ENCODE measurements at regions not wholly inside any gene's neighbourhood (a gene's known extent, or its start where the extent isn't known, plus 50 kb on each side); places are given as distances from the start of the nearest gene placed in this dataset.

GRCh38 chr21:41011098-41011731 is 156.7 kb upstream of the BACE2 start:
- no peak overlapping the region for H3K4me3 ChIP-seq (ENCODE audit: low read length in 2 of 2)
- H3K27ac ChIP-seq (ENCODE audit: low read length) = no peak overlapping the region
- no peak overlapping the region for H3K9ac ChIP-seq (ENCODE audit: low read length in 2 of 2)
- no peaks in the 10 kb centered on the region for H3K36me3 ChIP-seq (ENCODE audit: control insufficient read depth in 2 of 2, insufficient read depth in 2 of 2, low read length in 2 of 2)
- no peaks in the 10 kb centered on the region for H3K27me3 ChIP-seq (ENCODE audit: control insufficient read depth in 1 of 2, insufficient read depth in 2 of 2, low read length in 2 of 2)
- peaks cover 0 to 2% of the 10 kb centered on the region in 2 donors for H3K9me3 ChIP-seq (ENCODE audit: control insufficient read depth in 2 of 2, low read length in 2 of 2)
- no peaks in the 10 kb centered on the region for H3K4me1 ChIP-seq (ENCODE audit: control insufficient read depth, insufficient read depth, low read length)

DNA sequence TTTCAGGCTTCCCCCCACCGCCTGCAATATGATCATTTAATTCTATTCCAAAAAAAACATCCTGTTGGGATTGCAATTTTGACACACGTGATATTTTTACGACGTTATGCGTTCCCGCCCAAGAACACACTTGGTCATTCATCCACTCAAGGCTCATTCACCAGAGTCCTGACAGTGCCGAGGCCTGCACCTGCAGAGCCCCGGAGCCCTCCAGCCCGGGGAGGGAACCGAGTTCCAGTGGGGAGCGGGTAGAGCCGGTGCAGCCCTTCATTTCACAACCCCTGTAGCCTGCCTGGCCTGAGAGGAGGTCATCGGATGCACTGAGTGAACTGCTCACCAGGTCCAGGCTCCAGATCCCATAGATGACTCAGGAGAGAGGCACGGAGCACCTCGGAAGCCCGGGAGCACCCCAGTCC is 156.0 kb upstream of the BACE2 start:
- no peaks in the 10 kb centered on the region for H3K4me1 ChIP-seq (ENCODE audit: control insufficient read depth, insufficient read depth, low read length)
- no peak overlapping the region for H3K4me3 ChIP-seq (ENCODE audit: low read length in 2 of 2)
- no peaks in the 10 kb centered on the region for H3K27me3 ChIP-seq (ENCODE audit: control insufficient read depth in 1 of 2, insufficient read depth in 2 of 2, low read length in 2 of 2)
- no peak overlapping the region for H3K27ac ChIP-seq (ENCODE audit: low read length)
- H3K9ac ChIP-seq (ENCODE audit: low read length in 2 of 2) = no peak overlapping the region
- peaks cover 0 to 2% of the 10 kb centered on the region in 2 donors for H3K9me3 ChIP-seq (ENCODE audit: control insufficient read depth in 2 of 2, low read length in 2 of 2)
- no peaks in the 10 kb centered on the region for H3K36me3 ChIP-seq (ENCODE audit: control insufficient read depth in 2 of 2, insufficient read depth in 2 of 2, low read length in 2 of 2)

- H3K36me3 ChIP-seq (ENCODE audit: control insufficient read depth in 2 of 2, insufficient read depth in 2 of 2, low read length in 2 of 2) = no peaks in the 10 kb centered on the region
These were observed 155.5 kb upstream of the BACE2 start for GRCh38 chr21:41012425-41012824.

GRCh38 chr21:41016472-41016871 is 151.5 kb upstream of the BACE2 start:
- H3K36me3 ChIP-seq (ENCODE audit: control insufficient read depth in 2 of 2, insufficient read depth in 2 of 2, low read length in 2 of 2) = no peaks in the 10 kb centered on the region
- no peak overlapping the region for H3K9ac ChIP-seq (ENCODE audit: low read length in 2 of 2)
- no peaks in the 10 kb centered on the region for H3K27me3 ChIP-seq (ENCODE audit: control insufficient read depth in 1 of 2, insufficient read depth in 2 of 2, low read length in 2 of 2)
- H3K27ac ChIP-seq (ENCODE audit: low read length) = no peak overlapping the region
- peaks cover 3 to 5% of the 10 kb centered on the region in 2 donors for H3K9me3 ChIP-seq (ENCODE audit: control insufficient read depth in 2 of 2, low read length in 2 of 2)
- H3K4me1 ChIP-seq (ENCODE audit: control insufficient read depth, insufficient read depth, low read length) = no peaks in the 10 kb centered on the region
- H3K4me3 ChIP-seq (ENCODE audit: low read length in 2 of 2) = no peak overlapping the region

More at GRCh38 chr21:41012425-41012824, 155.5 kb upstream of the BACE2 start:
- no peak overlapping the region for H3K27ac ChIP-seq (ENCODE audit: low read length)
- H3K9me3 ChIP-seq (ENCODE audit: control insufficient read depth in 2 of 2, low read length in 2 of 2) = peaks cover 0 to 2% of the 10 kb centered on the region in 2 donors
- H3K4me3 ChIP-seq (ENCODE audit: low read length in 2 of 2) = no peak overlapping the region
- H3K27me3 ChIP-seq (ENCODE audit: control insufficient read depth in 1 of 2, insufficient read depth in 2 of 2, low read length in 2 of 2) = no peaks in the 10 kb centered on the region
- no peaks in the 10 kb centered on the region for H3K4me1 ChIP-seq (ENCODE audit: control insufficient read depth, insufficient read depth, low read length)
- no peak overlapping the region for H3K9ac ChIP-seq (ENCODE audit: low read length in 2 of 2)

DNA sequence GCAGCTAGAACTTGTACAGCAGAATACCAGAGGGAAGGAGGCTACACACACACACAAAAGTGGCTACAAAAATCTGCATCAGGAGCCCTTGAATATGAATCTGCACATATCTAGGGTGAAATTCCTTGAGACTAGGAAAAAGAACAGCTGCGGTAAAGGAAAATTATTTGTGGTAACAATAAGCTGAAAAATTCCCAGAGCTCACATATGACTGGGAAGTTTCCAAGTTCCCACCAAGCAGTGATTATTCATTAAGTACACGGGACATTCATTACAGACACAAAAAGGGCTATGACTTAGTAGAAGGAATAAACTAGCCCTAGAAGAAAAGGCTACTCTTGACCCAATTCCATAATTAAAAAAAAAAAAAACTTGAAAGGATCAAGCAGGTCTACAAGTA is 149.5 kb upstream of the BACE2 start:
- no peaks in the 10 kb centered on the region for H3K27me3 ChIP-seq (ENCODE audit: control insufficient read depth in 1 of 2, insufficient read depth in 2 of 2, low read length in 2 of 2)
- H3K9ac ChIP-seq (ENCODE audit: low read length in 2 of 2) = no peak overlapping the region
- no peak overlapping the region for H3K4me3 ChIP-seq (ENCODE audit: low read length in 2 of 2)
- no peaks in the 10 kb centered on the region for H3K36me3 ChIP-seq (ENCODE audit: control insufficient read depth in 2 of 2, insufficient read depth in 2 of 2, low read length in 2 of 2)
- H3K4me1 ChIP-seq (ENCODE audit: control insufficient read depth, insufficient read depth, low read length) = no peaks in the 10 kb centered on the region
- peaks cover 3 to 5% of the 10 kb centered on the region in 2 donors for H3K9me3 ChIP-seq (ENCODE audit: control insufficient read depth in 2 of 2, low read length in 2 of 2)
- H3K27ac ChIP-seq (ENCODE audit: low read length) = no peak overlapping the region

DNA sequence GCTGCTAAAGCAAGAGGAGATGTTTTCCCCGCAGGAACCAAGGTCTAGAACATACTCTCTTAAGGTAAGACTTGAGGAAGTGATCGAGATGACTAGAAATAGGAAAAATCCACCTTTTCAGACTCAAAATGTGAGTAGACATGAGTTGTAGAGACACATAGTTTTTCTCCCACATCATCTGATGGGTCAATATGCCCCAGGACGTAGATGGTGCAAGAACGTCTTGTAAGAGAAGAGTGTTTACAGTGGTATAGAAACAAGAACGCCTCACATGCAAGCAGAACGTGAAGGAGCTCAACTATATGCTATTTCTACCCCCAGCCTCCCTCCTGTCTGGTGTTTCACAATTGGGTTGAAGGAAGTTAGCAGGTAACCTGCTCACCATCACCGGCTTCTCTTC is 144.0 kb upstream of the BACE2 start:
- H3K4me1 ChIP-seq (ENCODE audit: control insufficient read depth, insufficient read depth, low read length) = no peaks in the 10 kb centered on the region
- H3K4me3 ChIP-seq (ENCODE audit: low read length in 2 of 2) = no peak overlapping the region
- H3K9ac ChIP-seq (ENCODE audit: low read length in 2 of 2) = no peak overlapping the region
- H3K27me3 ChIP-seq (ENCODE audit: control insufficient read depth in 1 of 2, insufficient read depth in 2 of 2, low read length in 2 of 2) = no peaks in the 10 kb centered on the region
- H3K36me3 ChIP-seq (ENCODE audit: control insufficient read depth in 2 of 2, insufficient read depth in 2 of 2, low read length in 2 of 2) = no peaks in the 10 kb centered on the region
- no peak overlapping the region for H3K27ac ChIP-seq (ENCODE audit: low read length)
- H3K9me3 ChIP-seq (ENCODE audit: control insufficient read depth in 2 of 2, low read length in 2 of 2) = peaks cover 5% of the 10 kb centered on the region in 2 donors

DNA sequence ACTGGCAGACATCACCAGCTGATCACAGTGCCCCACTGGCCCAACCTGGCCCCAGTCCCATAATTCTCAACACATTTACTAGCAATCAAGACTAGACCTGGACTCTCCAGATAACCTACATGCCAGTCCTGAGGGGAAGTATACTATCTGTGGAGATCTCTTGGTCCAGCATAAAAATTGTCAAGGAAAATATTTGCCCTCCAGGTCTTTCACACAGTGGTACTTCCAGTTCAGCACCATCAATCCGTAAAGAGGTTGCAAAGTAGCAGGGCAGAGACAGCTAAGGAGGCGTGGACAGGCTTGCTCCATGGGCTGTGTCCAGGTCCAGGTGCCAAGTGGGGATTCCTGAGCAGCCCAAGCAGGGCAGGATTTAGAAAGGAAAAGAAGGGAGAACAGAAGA is 143.6 kb upstream of the BACE2 start:
- H3K4me3 ChIP-seq (ENCODE audit: low read length in 2 of 2) = no peak overlapping the region
- H3K4me1 ChIP-seq (ENCODE audit: control insufficient read depth, insufficient read depth, low read length) = no peaks in the 10 kb centered on the region
- H3K9me3 ChIP-seq (ENCODE audit: control insufficient read depth in 2 of 2, low read length in 2 of 2) = peaks cover 5% of the 10 kb centered on the region in 2 donors
- H3K9ac ChIP-seq (ENCODE audit: low read length in 2 of 2) = no peak overlapping the region
- H3K27ac ChIP-seq (ENCODE audit: low read length) = no peak overlapping the region
- no peaks in the 10 kb centered on the region for H3K36me3 ChIP-seq (ENCODE audit: control insufficient read depth in 2 of 2, insufficient read depth in 2 of 2, low read length in 2 of 2)
- no peaks in the 10 kb centered on the region for H3K27me3 ChIP-seq (ENCODE audit: control insufficient read depth in 1 of 2, insufficient read depth in 2 of 2, low read length in 2 of 2)

DNA sequence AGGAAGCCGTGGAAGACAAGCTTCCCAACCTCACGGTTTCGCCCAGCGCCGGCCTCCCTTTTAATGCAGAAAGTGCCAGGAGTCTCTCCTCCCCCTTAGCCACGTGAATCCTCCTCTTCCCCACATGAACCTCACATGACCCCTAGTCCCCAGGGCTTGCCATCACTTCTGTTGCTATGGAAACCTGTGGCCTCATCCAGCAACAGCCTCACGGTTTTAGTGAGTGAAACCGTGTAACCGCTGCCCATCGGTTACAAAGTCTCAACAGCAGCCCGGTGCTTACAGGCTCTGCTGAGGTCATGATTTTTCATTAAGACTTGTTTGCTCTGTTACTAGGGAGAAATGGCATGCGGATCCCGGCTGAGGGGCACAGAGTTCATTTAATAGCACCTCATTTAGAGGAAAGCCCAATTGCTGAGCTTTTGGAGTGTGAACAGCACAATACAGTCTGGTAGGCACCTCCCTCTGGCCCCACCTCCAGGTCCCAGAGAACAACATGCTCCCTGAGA is 143.2 kb upstream of the BACE2 start:
- Histone ChIP-seq H3K4me1 (ENCODE audit: control insufficient read depth, insufficient read depth, low read length) (no peaks in the 10 kb centered on the region), H3K27me3 (ENCODE audit: control insufficient read depth in 1 of 2, insufficient read depth in 2 of 2, low read length in 2 of 2) (no peaks in the 10 kb centered on the region), H3K27ac (ENCODE audit: low read length) (no peak overlapping the region), H3K9ac (ENCODE audit: low read length in 2 of 2) (no peak overlapping the region), H3K9me3 (ENCODE audit: control insufficient read depth in 2 of 2, low read length in 2 of 2) (peaks cover 2 to 5% of the 10 kb centered on the region in 2 donors), H3K4me3 (ENCODE audit: low read length in 2 of 2) (no peak overlapping the region), H3K36me3 (ENCODE audit: control insufficient read depth in 2 of 2, insufficient read depth in 2 of 2, low read length in 2 of 2) (no peaks in the 10 kb centered on the region)

DNA sequence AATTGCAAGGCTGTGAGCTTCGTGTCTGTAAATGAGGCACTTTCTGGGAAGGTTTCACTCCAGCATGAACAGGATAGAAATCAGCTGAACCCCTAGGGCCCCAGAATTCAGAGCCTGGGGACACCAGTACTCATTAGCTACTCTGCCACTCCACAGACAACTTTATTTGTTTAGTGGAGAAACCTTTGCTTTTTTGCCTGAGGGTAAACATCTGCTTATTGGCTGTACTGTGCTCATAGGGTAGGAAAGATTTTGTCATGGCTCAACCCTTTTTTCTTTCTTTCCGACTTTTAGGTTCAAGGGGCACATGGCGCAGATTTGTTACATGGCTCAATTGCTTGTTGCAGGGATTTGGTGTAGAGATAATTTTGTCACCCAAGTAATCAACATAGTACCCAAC is 138.4 kb upstream of the BACE2 start:
- H3K4me1 ChIP-seq (ENCODE audit: control insufficient read depth, insufficient read depth, low read length) = no peaks in the 10 kb centered on the region
- no peak overlapping the region for H3K9ac ChIP-seq (ENCODE audit: low read length in 2 of 2)
- H3K27ac ChIP-seq (ENCODE audit: low read length) = no peak overlapping the region
- no peak overlapping the region for H3K4me3 ChIP-seq (ENCODE audit: low read length in 2 of 2)
- H3K36me3 ChIP-seq (ENCODE audit: control insufficient read depth in 2 of 2, insufficient read depth in 2 of 2, low read length in 2 of 2) = no peaks in the 10 kb centered on the region
- peaks cover 2 to 9% of the 10 kb centered on the region in 2 donors for H3K9me3 ChIP-seq (ENCODE audit: control insufficient read depth in 2 of 2, low read length in 2 of 2)
- H3K27me3 ChIP-seq (ENCODE audit: control insufficient read depth in 1 of 2, insufficient read depth in 2 of 2, low read length in 2 of 2) = peaks cover 0 to 3% of the 10 kb centered on the region in 2 donors

DNA sequence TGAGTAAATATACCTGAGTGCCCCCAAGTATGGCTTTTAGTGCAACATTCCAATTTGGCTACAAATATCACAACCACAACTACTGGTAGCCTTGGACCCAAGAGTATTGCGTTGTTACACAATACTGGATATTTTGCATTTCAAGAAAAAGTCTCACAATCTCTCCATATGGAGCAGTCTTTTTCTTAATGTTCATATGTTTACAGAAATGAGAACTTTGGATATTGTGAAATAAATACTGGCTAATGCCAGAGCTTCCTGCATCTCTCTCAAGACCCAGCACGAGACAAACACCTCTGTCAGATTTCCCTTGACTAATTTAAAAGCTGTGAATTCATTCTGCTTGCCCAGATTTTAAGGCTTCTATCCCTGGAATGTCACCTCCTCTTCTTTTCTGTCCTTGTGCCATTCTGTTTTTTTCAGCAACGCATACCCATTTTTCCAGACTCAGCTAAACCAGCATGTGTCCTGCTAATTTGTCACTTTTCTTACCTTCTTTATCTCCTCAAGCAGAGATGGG is 136.2 kb upstream of the BACE2 start:
- peaks cover 0 to 4% of the 10 kb centered on the region in 2 donors for H3K9me3 ChIP-seq (ENCODE audit: control insufficient read depth in 2 of 2, low read length in 2 of 2)
- no peak overlapping the region for H3K27ac ChIP-seq (ENCODE audit: low read length)
- H3K27me3 ChIP-seq (ENCODE audit: control insufficient read depth in 1 of 2, insufficient read depth in 2 of 2, low read length in 2 of 2) = peaks cover 0 to 3% of the 10 kb centered on the region in 2 donors
- no peaks in the 10 kb centered on the region for H3K4me1 ChIP-seq (ENCODE audit: control insufficient read depth, insufficient read depth, low read length)
- no peak overlapping the region for H3K4me3 ChIP-seq (ENCODE audit: low read length in 2 of 2)
- no peak overlapping the region for H3K9ac ChIP-seq (ENCODE audit: low read length in 2 of 2)
- no peaks in the 10 kb centered on the region for H3K36me3 ChIP-seq (ENCODE audit: control insufficient read depth in 2 of 2, insufficient read depth in 2 of 2, low read length in 2 of 2)

GRCh38 chr21:41032541-41032940 is 135.4 kb upstream of the BACE2 start:
- Histone ChIP-seq H3K27me3 (ENCODE audit: control insufficient read depth in 1 of 2, insufficient read depth in 2 of 2, low read length in 2 of 2) (peaks cover 0 to 3% of the 10 kb centered on the region in 2 donors), H3K4me3 (ENCODE audit: low read length in 2 of 2) (no peak overlapping the region), H3K9me3 (ENCODE audit: control insufficient read depth in 2 of 2, low read length in 2 of 2) (peaks cover 0 to 4% of the 10 kb centered on the region in 2 donors), H3K36me3 (ENCODE audit: control insufficient read depth in 2 of 2, insufficient read depth in 2 of 2, low read length in 2 of 2) (no peaks in the 10 kb centered on the region), H3K9ac (ENCODE audit: low read length in 2 of 2) (no peak overlapping the region), H3K4me1 (ENCODE audit: control insufficient read depth, insufficient read depth, low read length) (no peaks in the 10 kb centered on the region), H3K27ac (ENCODE audit: low read length) (no peak overlapping the region)
